Naive thymus-derived CD8-positive, alpha-beta T cell (primary cell): ENCODE measurements at regions not wholly inside any gene's neighbourhood (a gene's known extent, or its start where the extent isn't known, plus 50 kb on each side); places are given as distances from the start of the nearest gene placed in this dataset.
A peak's percentile ranks its signal among the peaks of the same experiment; 100 is the strongest.
"Not testable (repeated sequence)": the region's sequence is repeated elsewhere in the genome, so short reads cannot be mapped to it uniquely, and the experiment has no call there.

Experiments used
- ATAC-seq, 2 donors: fragments of 150-1000 bp; cut with Tn5 transposase in 1 of 2; sonication (Bioruptor Pico), chemical (Tn5 transposase) in 1 of 2; 1 replicate in 1 of 2; 2 replicates in 1 of 2; pipeline ENCODE4 v1.10.0; 2021; ENCODE audit warnings: mild to moderate bottlenecking in 2 of 2, moderate library complexity in 2 of 2
- POLR2A ChIA-PET: fragments of 350-600 bp; sonication (Branson Sonifier 250); formaldehyde crosslinking; loops from one replicate; lab custom pipeline; 2021; ENCODE audit warnings: antibody characterized with exemption; lab: Charles Lee
- DNase-seq, 10 donors: peaks; one replicate each; pipeline versions ENCODE4 v3.0.0 to v3.0.0-alpha.2; 2020 to 2022
- H3K27ac Mint-ChIP-seq, 10 donors: one replicate each; pipeline ENCODE4 v1.8.0; 2020 to 2022; ENCODE audit warnings: mild to moderate bottlenecking in 10 of 10, mixed read lengths in 10 of 10, moderate library complexity in 4 of 10, inconsistent platforms in 1 of 10
- H3K27me3 Mint-ChIP-seq, 5 donors: one replicate each; pipeline ENCODE4 v1.8.0; 2021 to 2022; ENCODE audit warnings: mixed read lengths in 5 of 5
- H3K36me3 Mint-ChIP-seq, 3 donors: one replicate each; pipeline ENCODE4 v1.8.0; 2020 to 2022; ENCODE audit warnings: mixed read lengths in 3 of 3, mild to moderate bottlenecking in 2 of 3, inconsistent platforms in 1 of 3
- H3K4me1 Mint-ChIP-seq, 4 donors: one replicate each; pipeline ENCODE4 v1.8.0; 2021 to 2022; ENCODE audit warnings: mixed read lengths in 4 of 4
- H3K4me3 Mint-ChIP-seq, 10 donors: one replicate each; pipeline ENCODE4 v1.8.0; 2020 to 2022; ENCODE audit warnings: mild to moderate bottlenecking in 10 of 10, mixed read lengths in 10 of 10, moderate library complexity in 6 of 10, inconsistent platforms in 1 of 10
- H3K9me3 Mint-ChIP-seq, 9 donors: one replicate each; pipeline ENCODE4 v1.8.0; 2020 to 2022; ENCODE audit warnings: mixed read lengths in 9 of 9, mild to moderate bottlenecking in 3 of 9, inconsistent platforms in 1 of 9, moderate library complexity in 1 of 9

DNA sequence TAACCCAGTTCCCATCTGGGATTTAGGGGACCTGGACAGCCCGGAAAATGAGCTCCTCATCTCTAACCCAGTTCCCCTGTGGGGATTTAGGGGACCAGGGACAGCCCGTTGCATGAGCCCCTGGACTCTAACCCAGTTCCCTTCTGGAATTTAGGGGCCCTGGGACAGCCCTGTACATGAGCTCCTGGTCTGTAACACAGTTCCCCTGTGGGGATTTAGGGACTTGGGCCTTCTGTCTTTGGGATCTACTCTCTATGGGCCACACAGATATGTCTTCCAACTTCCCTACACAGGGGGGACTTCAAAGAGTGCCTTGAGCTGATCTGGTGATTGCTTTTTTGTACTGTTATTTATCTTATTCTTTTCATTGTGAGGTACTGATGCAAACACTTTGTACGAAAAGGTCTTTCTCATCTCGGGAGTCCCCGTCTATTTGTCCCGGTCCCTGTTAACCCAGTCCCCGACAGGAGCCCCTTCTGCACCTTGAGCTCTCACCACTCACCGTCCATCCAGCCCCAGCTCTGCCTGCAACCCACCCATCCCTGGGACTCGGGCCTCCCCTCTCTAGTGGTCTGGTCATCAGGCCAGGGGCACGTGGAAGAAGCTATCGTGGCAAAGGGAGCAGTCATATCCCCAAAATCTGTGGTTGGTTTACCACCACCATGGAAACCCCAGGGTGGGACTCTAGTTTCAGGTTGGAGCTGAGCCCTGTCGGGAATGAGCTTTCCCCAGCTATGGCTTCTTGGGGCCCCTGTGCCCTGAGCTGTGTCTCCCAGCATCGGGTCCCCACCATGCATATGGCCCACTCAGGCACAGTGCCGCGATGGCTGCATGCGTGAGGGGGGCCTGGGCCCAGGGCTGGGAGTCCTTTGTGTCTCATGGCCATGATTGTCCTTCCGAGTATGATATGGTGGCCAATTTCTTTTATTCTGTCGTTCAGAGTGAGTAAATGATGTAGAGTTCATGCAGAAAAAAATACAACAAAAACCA, 270.4 kb upstream of the PLCXD1 start:
- H3K4me1 Mint-ChIP-seq, H3K36me3 Mint-ChIP-seq, H3K27ac Mint-ChIP-seq, ATAC-seq, H3K27me3 Mint-ChIP-seq, POLR2A ChIA-PET, H3K9me3 Mint-ChIP-seq, H3K4me3 Mint-ChIP-seq, DNase-seq: not testable (repeated sequence)

DNA sequence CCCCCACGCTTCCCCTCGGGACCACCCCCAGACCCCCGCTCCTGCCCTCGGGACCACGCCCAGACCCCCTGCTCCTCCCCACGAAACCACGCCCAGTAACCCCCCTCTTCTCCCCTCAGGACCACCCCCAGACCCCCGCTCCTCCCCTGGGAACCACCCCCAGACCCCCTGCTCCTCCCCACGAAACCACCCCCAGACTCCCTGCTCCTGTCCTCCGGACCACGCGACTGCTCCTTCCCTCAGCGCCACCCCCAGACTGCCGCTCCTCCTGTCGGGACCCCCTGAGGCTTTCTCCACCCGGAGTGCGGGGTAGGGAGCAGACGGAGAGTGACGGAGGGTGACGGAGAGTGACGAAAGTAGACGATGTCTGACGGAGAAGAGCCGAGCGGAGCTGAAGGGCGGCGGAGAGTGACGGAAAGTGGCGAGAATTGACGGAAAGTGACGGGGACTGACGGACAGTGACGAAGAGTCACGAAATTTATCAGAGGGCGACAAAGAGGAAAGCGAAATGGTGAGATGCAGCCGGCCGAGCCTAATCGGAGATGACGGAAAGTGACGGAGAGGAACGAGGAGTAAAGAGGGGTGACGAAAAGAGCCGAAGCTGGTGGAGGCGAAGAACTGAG, 267.2 kb upstream of the PLCXD1 start:
- peak overlapping the region in 1 of 10 donors; percentile 39 for H3K4me3 Mint-ChIP-seq
- POLR2A ChIA-PET, DNase-seq, H3K9me3 Mint-ChIP-seq, H3K4me1 Mint-ChIP-seq, H3K27me3 Mint-ChIP-seq, H3K27ac Mint-ChIP-seq, H3K36me3 Mint-ChIP-seq: not testable (repeated sequence)
- ATAC-seq, result peak; percentile 60 to 88

DNA sequence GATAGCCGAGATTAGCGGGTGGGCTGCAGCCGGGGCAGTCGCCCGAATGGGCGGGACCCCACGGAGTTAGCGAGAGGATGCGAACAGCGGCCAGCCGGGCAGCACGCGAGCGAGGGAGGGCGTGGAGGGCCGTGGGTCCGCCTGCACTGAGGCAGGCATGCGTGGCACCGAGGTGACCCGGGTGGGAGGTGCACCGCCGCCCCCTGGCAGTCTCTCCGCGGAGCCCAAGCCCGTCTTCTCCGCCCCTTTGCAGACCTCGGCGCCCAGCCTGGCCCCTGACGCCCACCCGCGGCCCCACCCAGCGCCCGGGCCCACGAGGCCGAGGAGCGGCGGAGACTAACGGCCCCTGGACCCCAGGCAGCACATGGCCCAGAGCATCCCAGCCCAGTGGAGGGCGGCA, 266.7 kb upstream of the PLCXD1 start:
- H3K9me3 Mint-ChIP-seq, H3K27ac Mint-ChIP-seq, ATAC-seq, H3K36me3 Mint-ChIP-seq, POLR2A ChIA-PET, H3K4me3 Mint-ChIP-seq, H3K4me1 Mint-ChIP-seq, H3K27me3 Mint-ChIP-seq: not testable (repeated sequence)
- DNase-seq, result peak in 1 of 10 donors; percentile 42

DNA sequence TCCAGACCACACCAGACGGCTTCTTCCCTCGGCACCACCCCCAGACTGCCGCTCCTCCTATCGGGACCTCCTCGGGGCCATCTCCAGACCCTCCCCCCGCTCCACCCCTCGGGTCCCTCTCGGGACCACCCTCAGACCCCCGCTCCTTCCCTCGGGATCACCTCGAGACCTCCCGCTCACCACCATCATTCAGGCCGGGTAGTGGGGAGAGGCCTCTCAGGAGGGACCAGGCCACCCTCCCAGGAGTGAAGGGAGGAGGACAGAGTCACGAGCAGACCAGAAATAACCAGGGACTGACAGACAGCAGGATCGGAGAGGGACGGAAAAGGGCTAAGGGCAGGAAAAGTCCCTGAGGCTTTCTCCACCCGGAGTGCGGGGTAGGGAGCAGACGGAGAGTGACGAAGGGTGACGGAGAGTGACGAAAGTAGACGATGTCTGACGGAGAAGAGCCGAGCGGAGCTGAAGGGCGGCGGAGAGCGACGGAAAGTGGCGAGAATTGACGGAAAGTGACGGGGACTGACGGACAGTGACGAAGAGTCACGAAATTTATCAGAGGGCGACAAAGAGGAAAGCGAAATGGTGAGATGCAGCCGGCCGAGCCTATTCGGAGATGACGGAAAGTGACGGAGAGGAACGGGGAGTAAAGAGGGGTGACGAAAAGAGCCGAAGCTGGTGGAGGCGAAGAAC, 262.3 kb upstream of the PLCXD1 start:
- POLR2A ChIA-PET, H3K36me3 Mint-ChIP-seq, H3K27me3 Mint-ChIP-seq, H3K9me3 Mint-ChIP-seq, H3K27ac Mint-ChIP-seq, H3K4me1 Mint-ChIP-seq: not testable (repeated sequence)
- DNase-seq (peak in 9 of 10 donors; percentile 33 to 80 (median 67)), ATAC-seq (peak; percentile 92 to 93)
- H3K4me3 Mint-ChIP-seq, result peak overlapping the region in 1 of 10 donors; percentile 72

DNA sequence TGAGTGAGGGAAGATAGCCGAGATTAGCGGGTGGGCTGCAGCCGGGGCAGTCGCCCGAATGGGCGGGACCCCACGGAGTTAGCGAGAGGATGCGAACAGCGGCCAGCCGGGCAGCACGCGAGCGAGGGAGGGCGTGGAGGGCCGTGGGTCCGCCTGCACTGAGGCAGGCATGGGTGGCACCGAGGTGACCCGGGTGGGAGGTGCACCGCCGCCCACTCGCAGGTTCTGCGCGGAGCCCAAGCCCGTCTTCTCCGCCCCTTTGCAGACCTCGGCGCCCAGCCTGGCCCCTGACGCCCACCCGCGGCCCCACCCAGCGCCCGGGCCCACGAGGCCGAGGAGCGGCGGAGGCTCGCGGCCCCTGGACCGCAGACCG, 261.7 kb upstream of the PLCXD1 start:
- peak; percentile 41 to 60 for ATAC-seq
- H3K27me3 Mint-ChIP-seq, H3K27ac Mint-ChIP-seq, H3K9me3 Mint-ChIP-seq, H3K4me1 Mint-ChIP-seq, POLR2A ChIA-PET, H3K4me3 Mint-ChIP-seq, H3K36me3 Mint-ChIP-seq: not testable (repeated sequence)
- peak in 5 of 10 donors; percentile 8 to 24 (median 17) for DNase-seq

DNA sequence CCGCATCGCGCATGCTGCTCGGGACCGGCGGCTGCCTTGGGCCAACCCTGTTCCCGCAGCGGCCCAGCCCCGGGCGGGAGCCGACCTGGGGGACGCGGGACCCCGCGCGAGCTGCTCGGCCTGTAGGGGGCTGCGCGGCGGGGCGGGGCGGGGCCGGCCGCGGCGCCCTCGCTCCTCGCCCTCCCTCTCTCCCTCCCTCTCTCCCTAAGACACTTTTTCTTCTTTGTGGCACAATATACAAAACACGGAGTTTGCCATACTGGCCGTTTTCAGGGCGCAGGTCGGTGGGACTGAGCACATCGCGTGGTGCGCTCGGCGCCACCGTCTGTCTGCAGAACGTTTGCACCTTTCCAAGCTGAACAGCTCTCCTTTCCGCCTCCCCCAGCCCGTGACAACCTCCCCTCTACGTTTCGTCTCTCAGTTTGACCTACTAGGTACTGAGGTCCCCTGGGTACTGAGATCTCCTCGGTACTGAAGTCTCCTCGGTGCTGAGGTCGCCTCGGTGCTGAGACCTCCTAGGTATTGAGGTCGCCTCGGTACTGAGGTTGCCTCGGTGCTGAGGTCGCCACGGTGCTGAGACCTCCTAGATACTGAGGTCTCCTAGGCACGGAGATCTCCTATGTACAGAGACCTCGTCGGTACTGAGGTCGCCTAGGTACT, 261.1 kb upstream of the PLCXD1 start:
- ATAC-seq (peak in 1 of 2 donors; percentile 11), DNase-seq (peak in 6 of 10 donors; percentile 12 to 40 (median 28))
- Mint-ChIP-seq H3K9me3 (no peaks in the 10 kb centered on the region), H3K4me1 (peaks cover 0 to 6% (median 2%) of the 10 kb centered on the region in 4 donors), H3K4me3 (peak overlapping the region in 8 of 10 donors; percentile 69 to 98 (median 94)), H3K36me3 (no peaks in the 10 kb centered on the region), H3K27ac (peak overlapping the region in 6 of 10 donors; percentile 73 to 95 (median 94)), H3K27me3 (no peaks in the 10 kb centered on the region)
- POLR2A ChIA-PET, result no interaction called here

DNA sequence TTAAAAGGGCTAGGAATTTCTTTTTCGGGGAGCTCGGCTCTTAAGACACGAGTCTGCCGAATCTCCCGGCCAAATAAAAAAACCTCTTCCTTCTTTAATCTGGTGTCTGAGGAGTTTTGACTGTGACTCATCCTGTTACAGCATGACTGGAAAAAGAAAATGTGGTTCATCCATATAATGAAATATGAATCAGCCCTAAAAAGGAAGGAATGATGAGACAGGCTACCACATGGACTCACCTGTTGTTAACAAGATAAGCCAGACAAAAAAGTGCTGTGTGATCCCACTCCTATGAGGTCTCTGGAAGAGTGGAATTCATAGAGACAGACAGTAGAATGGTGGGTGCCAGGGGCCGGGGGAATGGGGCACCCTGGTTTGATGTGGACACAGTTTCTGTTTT, 257.0 kb upstream of the PLCXD1 start:
- H3K4me1 Mint-ChIP-seq, H3K36me3 Mint-ChIP-seq, POLR2A ChIA-PET, H3K4me3 Mint-ChIP-seq, ATAC-seq, DNase-seq, H3K27ac Mint-ChIP-seq, H3K9me3 Mint-ChIP-seq, H3K27me3 Mint-ChIP-seq: not testable (repeated sequence)
